Activated naive CD4-positive, alpha-beta T cell treated with anti-CD3 and anti-CD28 coated beads, Interleukin-2, amount 50 U/mL, for 16 hours (primary cell): ENCODE measurements at regions not wholly inside any gene's neighbourhood (a gene's known extent, or its start where the extent isn't known, plus 50 kb on each side); places are given as distances from the start of the nearest gene placed in this dataset.
"Not testable (repeated sequence)": the region's sequence is repeated elsewhere in the genome, so short reads cannot be mapped to it uniquely, and the experiment has no call there.

Experiments used
- DNase-seq: peaks from one replicate; pipeline ENCODE4 v3.0.0-alpha.2; 2020

- DNase-seq: not testable (repeated sequence)
These were observed 133.4 kb upstream of the KCNJ18 start for GRCh38 chr17:21558921-21559320.

- DNase-seq: no peak
These were observed 128.1 kb upstream of the KCNJ18 start for GRCh38 chr17:21564262-21564661.

GRCh38 chr17:21564757-21565156 is 127.6 kb upstream of the KCNJ18 start:
- DNase-seq: not testable (repeated sequence)

GRCh38 chr17:21570427-21570826 is 121.9 kb upstream of the KCNJ18 start:
- not testable (repeated sequence) for DNase-seq

- not testable (repeated sequence) for DNase-seq
These were observed 120.2 kb upstream of the KCNJ18 start for GRCh38 chr17:21572148-21572547.

- not testable (repeated sequence) for DNase-seq
These were observed 118.9 kb upstream of the KCNJ18 start for GRCh38 chr17:21573271-21573960.

- peak; percentile 37 for DNase-seq
These were observed 118.2 kb upstream of the KCNJ18 start for GRCh38 chr17:21573961-21574610.

- DNase-seq: not testable (repeated sequence)
These were observed 117.6 kb upstream of the KCNJ18 start for GRCh38 chr17:21574611-21575255.

GRCh38 chr17:21578783-21579182 is 113.5 kb upstream of the KCNJ18 start:
- DNase-seq: not testable (repeated sequence)

- DNase-seq: no peak
These were observed 99.5 kb upstream of the KCNJ18 start for GRCh38 chr17:21592774-21593173.

GRCh38 chr17:21593452-21594105 is 98.7 kb upstream of the KCNJ18 start:
- DNase-seq: not testable (repeated sequence)

GRCh38 chr17:21595086-21595485 is 97.2 kb upstream of the KCNJ18 start:
- DNase-seq: no peak

- no peak for DNase-seq
These were observed 90.1 kb upstream of the KCNJ18 start for GRCh38 chr17:21602176-21602575.

GRCh38 chr17:21603292-21603691 is 89.0 kb upstream of the KCNJ18 start:
- DNase-seq: not testable (repeated sequence)

GRCh38 chr17:21611443-21611842 is 80.9 kb upstream of the KCNJ18 start:
- not testable (repeated sequence) for DNase-seq

GRCh38 chr17:21612123-21613070 is 79.9 kb upstream of the KCNJ18 start:
- not testable (repeated sequence) for DNase-seq

- no peak for DNase-seq
These were observed 79.3 kb upstream of the KCNJ18 start for GRCh38 chr17:21613071-21613429.

GRCh38 chr17:21626987-21627386 is 65.3 kb upstream of the KCNJ18 start:
- DNase-seq: not testable (repeated sequence)
